H4 (cell line): ENCODE measurements at regions not wholly inside any gene's neighbourhood (a gene's known extent, or its start where the extent isn't known, plus 50 kb on each side); places are given as distances from the start of the nearest gene placed in this dataset.

Source experiments
- DNase-seq: peaks from one replicate; pipeline ENCODE4 v3.0.0-alpha.2; 2015; ENCODE audit warnings: low spot score

DNA sequence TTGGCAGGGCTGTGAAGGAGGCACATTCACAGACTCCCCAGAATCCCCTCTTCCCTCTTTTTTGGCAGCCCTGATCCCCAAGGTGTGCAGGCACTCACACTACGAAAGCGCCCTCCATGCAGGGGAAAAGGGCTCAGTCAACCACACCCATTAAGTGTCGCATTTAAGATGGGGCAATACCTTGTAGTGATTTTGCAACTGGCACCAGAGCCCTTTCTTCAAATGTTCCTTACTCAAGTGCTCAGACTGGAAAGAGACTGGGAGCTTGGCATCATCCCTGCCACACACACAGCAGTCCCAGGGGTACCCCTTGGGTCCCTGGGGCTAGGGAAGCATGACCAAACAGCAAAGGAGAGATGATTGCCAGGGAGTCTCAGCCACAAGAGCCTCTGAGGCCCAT, 190.1 kb downstream of the HAUS1 start:
- DNase-seq, result no peak

GRCh38 chr18:46294751-46295150, 190.6 kb downstream of the HAUS1 start:
- DNase-seq, result no peak

- DNase-seq, result no peak
These were observed 191.2 kb downstream of the HAUS1 start for GRCh38 chr18:46295416-46295815.

GRCh38 chr18:46296656-46297055, 192.5 kb downstream of the HAUS1 start:
- no peak for DNase-seq

GRCh38 chr18:46297124-46297523, 192.9 kb downstream of the HAUS1 start:
- DNase-seq, result no peak

DNA sequence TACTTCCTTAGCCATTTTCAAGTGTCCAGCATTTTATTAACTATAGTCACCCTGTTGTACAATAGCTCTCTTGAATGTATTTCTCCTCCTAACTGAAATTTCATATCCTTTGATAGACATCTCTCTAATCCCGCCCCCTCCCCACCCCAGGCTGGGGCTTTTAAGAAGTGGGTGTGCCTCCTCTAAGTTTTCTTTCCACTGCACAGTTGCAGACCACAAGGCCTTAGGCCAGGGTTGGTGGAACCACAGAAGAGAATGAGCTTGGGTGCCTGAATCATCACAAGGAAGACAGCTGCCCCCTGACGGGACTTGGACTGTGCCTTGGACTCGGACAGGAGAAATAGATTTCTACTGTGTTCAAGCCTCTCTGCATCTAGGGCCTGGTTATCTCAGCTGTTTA, 193.4 kb downstream of the HAUS1 start:
- peak; percentile 47 for DNase-seq

DNA sequence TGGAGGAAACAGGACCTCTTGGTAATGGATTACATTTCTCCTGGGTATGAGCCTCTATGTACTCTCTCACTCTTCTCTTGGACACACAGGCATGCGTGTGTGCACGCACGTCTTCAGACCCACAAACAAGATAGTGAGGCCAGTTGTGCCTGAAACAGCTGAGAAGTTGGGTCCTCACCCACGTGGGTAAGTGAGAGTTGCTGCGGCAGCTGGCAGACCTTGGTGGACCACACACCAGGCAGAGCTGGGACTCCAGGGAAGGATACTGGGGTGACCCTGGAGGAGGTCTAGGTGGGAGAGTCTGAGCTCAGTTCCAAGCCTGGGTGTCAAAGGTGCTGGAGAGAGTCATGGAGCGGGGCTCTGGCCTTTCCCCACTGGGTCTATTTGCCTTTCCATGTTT, 194.3 kb downstream of the HAUS1 start:
- DNase-seq, result no peak

DNA sequence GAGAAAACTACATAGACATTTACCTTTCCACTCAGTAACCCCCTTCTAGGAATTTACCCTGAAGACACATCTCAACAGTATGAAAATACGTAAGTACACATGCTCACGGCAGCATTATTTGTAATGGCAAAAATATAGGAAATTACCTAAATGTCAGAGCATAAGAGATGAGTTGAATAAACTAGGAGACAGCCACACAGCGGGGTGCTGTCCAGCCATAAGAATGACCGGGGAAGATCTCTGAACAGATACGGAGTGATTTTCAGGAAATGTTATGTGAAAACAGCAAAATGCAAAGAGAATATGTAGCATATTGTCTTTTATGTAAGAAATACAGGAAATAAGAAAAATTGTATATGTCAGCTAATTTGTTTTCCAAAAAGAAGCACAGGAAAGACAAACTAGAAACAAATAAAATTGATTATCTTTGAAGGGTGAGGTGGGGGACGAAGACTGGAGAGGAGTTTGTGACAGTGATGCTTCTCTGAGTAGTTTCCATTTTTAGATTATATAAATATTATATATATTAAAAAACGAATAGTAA, 195.4 kb downstream of the HAUS1 start:
- no peak for DNase-seq

DNA sequence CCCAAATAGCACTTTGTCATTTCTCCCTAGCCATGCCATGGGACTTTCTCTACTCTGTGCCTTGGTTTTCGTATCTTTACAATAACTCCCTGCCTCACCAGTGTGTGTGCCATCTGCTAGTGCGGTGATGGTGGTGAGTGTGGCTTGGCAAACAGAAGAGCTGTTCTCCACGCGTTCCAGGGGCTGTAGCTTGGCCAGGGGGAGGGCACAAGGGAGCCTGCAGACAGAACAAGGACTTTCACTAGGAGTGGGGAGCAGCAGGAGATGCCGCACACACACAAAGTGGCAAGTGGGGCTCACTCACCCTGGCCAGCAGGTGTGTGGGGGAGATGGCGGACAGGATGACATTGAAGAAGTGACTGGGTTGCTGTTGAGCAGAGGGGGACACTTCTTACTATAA, 196.9 kb downstream of the HAUS1 start:
- DNase-seq, result no peak

- DNase-seq, result no peak
These were observed 197.4 kb downstream of the HAUS1 start for GRCh38 chr18:46301571-46301970.

GRCh38 chr18:46302528-46303485, 198.6 kb downstream of the HAUS1 start:
- no peak for DNase-seq

- DNase-seq, result peak; percentile 28
These were observed 206.1 kb downstream of the HAUS1 start for GRCh38 chr18:46310258-46310657.

GRCh38 chr18:46310675-46311345, 206.6 kb downstream of the HAUS1 start:
- DNase-seq, result no peak

GRCh38 chr18:46311491-46311890, 207.3 kb downstream of the HAUS1 start:
- DNase-seq, result no peak

DNA sequence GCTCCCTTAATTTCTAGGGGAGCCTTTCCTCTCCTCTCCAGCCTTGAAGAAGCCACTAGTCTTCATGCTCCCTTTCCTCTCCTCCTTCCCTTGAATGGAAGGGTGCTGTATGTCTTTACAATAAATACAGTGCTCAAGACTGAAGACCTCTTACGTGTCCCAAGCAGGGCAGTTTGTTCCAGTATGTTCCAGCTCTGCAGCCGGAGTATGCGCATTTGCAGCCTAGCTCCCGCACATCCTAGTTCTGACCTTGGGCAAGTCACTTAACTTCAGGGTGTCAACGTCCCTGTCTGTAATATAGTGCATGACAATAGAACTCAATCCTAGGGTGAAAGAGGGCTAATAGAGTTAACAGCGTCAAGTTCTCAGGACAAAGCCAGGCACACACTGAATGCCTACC, 208.0 kb downstream of the HAUS1 start:
- no peak for DNase-seq

- DNase-seq, result no peak
These were observed 209.3 kb downstream of the HAUS1 start for GRCh38 chr18:46313521-46313920.

- no peak for DNase-seq
These were observed 209.8 kb downstream of the HAUS1 start for GRCh38 chr18:46314011-46314410.

DNA sequence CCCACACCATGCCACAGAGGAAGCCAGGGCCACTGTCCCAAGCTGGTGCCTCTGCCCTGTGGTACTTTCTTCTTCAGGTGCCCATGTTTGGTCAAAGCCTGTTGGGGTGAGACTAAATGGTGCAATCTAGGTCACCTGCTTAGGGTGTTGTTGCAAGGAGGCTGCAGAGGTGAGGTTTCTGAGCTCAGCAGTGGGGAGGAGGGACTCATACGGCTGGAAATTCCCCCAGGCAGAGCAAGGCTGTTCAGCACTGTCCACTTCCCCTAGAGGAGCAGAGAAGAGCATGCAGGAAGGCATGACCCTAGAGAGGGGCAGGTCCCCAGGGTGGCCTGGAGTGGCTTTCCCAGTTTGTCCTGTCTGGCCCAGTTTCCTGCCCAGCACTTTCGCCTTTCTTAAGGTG, 211.0 kb downstream of the HAUS1 start:
- no peak for DNase-seq

DNA sequence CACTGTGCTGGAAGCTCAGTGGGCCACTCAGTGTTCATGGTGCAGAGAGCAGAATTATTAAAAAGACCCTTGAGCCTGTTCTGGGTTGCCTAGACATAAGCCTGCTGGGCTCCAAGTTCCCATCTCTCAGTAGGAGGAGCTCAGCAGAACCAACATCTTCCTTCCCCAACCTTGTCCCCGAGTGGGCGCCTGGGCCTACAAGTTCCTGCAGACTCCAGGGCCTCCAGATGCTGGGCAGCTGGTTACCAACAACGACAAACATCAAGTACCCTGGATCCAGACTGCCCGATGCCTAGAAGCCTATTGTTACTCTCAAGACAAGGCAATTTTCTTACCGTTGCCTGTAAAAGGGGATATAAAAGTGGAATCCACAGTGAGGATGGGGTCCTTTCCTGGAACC, 214.2 kb downstream of the HAUS1 start:
- DNase-seq, result no peak

DNA sequence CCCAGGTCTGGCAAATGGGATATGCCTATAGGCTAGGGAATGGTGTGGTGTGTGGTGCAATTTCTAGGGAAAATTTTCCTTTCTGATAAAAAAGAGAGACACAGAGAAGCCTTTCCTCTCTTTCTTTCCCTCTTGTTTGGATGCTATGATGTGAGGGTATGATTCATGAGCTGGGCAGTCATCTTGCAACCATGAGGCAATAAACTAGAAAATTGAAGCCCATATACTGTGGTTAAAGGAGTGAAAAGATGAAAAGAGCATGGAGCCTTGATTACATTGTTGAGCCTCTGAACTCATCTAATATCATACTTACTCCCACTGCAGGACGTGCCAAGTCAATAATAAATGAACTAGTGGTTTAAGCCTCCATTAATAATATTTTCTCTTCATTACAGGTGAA, 215.6 kb downstream of the HAUS1 start:
- DNase-seq, result no peak

DNA sequence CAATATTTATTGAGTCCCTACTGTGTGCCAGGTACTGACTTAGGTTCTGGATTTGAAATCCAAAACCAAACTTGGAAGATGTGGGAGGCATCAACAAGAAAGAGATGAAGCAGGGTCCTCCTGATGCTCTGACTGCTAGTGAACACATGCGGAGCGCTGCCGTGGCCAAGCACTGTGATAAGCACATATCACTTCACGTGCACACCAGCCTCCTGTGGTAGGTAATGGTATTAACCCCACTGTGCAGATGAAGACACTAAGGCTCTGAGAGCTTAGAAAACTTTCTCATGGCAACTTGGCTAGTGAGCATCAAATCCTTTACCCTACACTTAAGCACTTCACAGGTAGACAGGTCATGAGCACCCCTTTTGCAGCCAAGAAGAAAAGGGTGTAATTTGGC, 216.1 kb downstream of the HAUS1 start:
- no peak for DNase-seq

DNA sequence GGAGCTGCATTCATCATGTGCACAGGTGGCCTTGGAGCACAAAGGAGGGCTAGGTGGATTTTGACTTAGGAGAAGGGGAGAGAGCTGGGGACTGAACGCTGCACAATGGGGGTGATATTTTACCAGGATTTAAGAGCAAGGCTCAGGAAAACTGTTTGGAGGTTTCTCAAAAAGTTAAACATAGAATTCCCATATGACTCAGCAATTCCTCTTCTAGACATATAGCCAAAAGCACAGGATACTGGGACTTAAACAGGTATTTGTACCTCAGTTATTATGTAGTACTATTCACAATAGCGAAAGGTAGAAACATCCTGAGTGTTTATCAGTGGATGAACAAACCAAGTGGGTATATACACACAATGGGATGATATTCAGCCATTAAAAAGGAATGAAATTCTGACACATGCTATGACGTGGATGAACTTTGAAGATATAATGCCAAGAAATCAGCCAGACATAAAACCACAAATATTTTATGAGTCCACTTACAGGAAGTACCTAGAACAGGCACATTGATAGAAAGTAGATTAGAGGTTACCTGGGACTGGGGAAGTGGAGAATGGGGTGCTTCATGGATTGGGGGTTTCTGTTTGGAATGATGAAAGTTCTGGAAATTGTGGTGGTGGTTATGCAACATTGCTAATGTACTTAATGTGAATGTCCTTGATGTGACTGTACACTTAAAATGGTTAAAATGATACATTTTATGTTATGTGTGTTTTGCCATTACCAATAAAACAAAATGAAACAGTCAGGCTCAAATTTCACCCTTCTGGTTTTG, 216.9 kb downstream of the HAUS1 start:
- peak; percentile 71 for DNase-seq
